GM19452 (cell line): ENCODE measurements at regions not wholly inside any gene's neighbourhood (a gene's known extent, or its start where the extent isn't known, plus 50 kb on each side); places are given as distances from the start of the nearest gene placed in this dataset.

ENCODE experiments used
- ATAC-seq: cut with Tn5 transposase; IDR thresholded peaks from one replicate; pipeline ENCODE4 v1.9.1; 2021; ENCODE audit not compliant: unreplicated experiment

- ATAC-seq: no peak
Observed at GRCh38 chr5:89286320-89286719, 403.3 kb upstream of the MEF2C start.

DNA sequence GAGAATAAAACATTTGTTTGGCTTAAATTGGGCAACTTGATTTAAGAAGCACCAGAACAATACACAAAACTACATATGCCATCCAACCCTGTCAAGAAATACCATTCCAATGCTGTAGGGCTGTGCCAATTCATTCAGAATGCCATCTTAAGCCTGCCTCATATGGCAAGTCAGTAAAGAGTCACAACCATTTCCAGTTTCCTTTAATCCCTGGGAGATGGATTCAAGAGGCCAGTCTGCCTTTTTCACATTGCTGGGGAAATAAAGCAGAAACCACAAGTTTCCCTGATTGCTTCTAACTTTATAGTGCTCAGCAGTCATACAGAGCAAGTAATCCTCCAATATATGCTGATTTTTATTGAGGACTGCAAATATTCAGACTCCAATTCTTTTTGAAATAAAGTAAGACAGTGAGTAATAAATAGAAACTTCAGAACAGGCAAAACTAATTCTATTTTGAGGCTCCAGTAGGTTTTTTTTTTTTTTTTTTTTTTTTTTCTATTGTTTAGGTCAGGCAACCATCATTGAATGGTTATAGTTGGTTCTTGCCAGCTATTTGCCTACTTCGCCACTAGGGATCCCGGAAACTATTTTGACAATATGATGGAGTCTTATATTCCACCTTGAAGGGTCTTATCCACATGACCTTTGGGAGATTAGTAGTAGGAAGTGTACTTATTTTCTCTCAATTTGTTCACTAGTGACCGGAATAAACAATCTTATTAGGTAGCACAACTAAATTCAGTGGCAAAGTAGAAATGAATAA, 400.9 kb upstream of the MEF2C start:
- no peak for ATAC-seq

GRCh38 chr5:89282554-89283510, 399.8 kb upstream of the MEF2C start:
- ATAC-seq: no peak

- ATAC-seq: no peak
Observed at GRCh38 chr5:89281766-89282553, 399.0 kb upstream of the MEF2C start.

DNA sequence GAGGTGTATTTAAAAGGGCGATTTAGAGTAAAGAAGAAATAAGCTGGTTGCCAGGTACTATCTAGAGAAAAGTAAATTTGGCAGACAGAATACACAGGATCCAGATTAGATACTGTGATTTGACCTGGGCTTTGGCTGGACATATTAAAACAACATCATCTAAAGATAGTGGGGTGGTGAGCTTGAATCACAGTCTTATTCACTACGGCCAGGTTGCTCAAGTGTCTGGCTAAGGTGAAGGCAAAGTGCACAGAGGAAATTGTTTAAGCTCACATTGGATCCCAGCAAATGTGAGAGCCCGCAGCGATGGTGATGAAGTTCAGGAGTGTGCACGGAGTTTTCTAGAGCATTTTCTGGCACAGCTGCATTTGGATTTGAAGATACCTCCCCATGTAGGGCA, 398.2 kb upstream of the MEF2C start:
- ATAC-seq: no peak

GRCh38 chr5:89280103-89281037, 397.4 kb upstream of the MEF2C start:
- ATAC-seq: no peak

- no peak for ATAC-seq
Observed at GRCh38 chr5:89279391-89280036, 396.5 kb upstream of the MEF2C start.

GRCh38 chr5:89277816-89278215, 394.8 kb upstream of the MEF2C start:
- no peak for ATAC-seq

DNA sequence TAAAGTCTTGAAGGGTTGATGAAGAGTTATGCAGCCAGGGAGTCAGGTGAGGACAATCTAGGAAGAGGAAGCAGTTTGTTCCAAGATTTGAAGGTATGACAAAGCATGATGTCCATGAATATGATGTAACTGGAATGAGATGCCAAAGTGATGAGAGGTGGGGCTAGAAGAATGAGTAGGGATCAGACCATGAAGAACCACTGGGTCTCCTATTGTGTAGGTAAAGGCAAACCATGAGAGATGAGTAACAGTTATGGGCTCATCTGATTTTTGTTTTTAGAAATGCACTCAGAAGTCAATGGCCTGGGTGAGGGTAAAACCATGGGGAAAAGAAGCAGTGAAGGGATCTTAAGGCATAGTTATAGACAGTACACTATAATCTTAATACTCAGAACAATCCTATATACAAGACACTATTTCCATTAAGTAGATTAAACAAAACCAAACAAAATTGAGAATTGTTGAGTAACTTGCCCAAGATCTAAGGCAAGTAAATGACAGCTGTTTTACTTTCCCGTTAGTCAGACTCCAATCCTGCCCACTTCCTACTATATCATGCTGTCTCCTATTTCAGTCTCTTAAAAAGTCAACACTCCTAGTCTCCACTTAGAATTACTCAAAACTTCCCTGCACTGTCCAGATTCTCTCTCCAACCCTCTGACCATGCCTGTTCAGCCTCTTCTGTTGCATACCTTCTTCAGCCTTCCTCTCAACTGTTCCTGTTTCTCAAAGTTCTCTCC, 393.8 kb upstream of the MEF2C start:
- ATAC-seq: no peak

GRCh38 chr5:89275066-89275855, 392.3 kb upstream of the MEF2C start:
- no peak for ATAC-seq

- ATAC-seq: no peak
Observed at GRCh38 chr5:89273289-89273688, 390.3 kb upstream of the MEF2C start.

- ATAC-seq: peak; percentile 1
Observed at GRCh38 chr5:89270901-89271300, 387.9 kb upstream of the MEF2C start.

- no peak for ATAC-seq
Observed at GRCh38 chr5:89269721-89270120, 386.7 kb upstream of the MEF2C start.

DNA sequence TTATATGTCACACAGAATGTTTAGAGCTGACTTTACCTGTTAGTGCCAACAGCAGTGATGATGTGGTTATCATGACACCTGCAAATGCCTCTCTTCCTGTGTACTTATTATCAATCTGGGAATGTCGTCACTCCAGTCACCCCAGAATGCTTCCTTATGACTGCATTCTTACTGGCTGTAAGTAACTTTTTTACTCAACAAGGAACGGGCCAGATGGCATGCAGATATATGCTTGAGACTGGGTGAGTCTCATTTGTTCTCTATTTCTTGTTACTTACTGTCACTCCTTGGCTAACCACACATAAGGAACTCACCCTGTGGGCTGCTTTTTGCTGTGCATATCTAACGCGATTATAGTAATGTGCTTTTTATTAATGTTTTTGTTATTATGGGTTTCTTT, 385.5 kb upstream of the MEF2C start:
- no peak for ATAC-seq

- no peak for ATAC-seq
Observed at GRCh38 chr5:89267788-89268187, 384.8 kb upstream of the MEF2C start.

GRCh38 chr5:89265511-89266179, 382.7 kb upstream of the MEF2C start:
- no peak for ATAC-seq

DNA sequence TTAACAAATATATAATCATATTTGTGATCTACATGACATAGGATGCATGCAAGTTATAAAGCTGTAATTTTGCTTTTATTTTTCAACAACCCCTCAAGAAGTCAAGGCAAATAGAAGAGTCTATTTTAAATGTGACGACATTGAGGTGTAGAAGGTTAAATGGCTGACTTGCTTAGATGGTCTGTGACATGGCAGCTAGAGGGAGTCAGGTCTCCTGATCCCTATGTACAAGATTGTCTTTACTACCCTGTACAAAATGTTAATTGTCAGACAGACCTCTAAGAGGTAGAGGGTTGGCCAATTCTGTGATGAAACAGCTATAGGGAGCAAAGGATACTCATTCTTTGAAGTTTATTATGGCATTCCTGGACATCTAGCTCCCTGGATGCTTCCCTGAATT, 380.9 kb upstream of the MEF2C start:
- ATAC-seq: no peak

- ATAC-seq: no peak
Observed at GRCh38 chr5:89262030-89262429, 379.0 kb upstream of the MEF2C start.
